Mesendoderm (in vitro differentiated cells): ENCODE measurements at regions not wholly inside any gene's neighbourhood (a gene's known extent, or its start where the extent isn't known, plus 50 kb on each side); places are given as distances from the start of the nearest gene placed in this dataset.
A peak's percentile ranks its signal among the peaks of the same experiment; 100 is the strongest.

ENCODE experiments used
- DNase-seq: peaks from one replicate; pipeline ENCODE4 v3.0.0; 2013
- H2AK5ac ChIP-seq: 2 replicates; pipeline ENCODE4 v1.6.1; 2013; ENCODE audit warnings: low read length, inconsistent platforms
- H2BK120ac ChIP-seq: 2 replicates; pipeline ENCODE4 v1.6.1; 2013; ENCODE audit warnings: low read depth, mild to moderate bottlenecking, low read length, moderate library complexity, mixed read lengths
- H2BK15ac ChIP-seq: replicated peaks from 2 replicates; pipeline ENCODE4 v1.6.1; 2013; ENCODE audit warnings: low read depth, mild to moderate bottlenecking, moderate library complexity
- H2BK5ac ChIP-seq: 2 replicates; pipeline ENCODE4 v1.6.1; 2013; ENCODE audit warnings: low read length, inconsistent platforms
- H3K18ac ChIP-seq: 2 replicates; pipeline ENCODE4 v1.6.1; 2013; ENCODE audit warnings: mild to moderate bottlenecking, low read length, mixed read lengths
- H3K23ac ChIP-seq: one replicate; pipeline ENCODE4 v1.6.1; 2013; ENCODE audit warnings: low read length
- H3K27ac ChIP-seq: 2 replicates; pipeline ENCODE4 v1.5.1; 2013; ENCODE audit warnings: low read depth, mild to moderate bottlenecking, inconsistent platforms, low read length, moderate library complexity
- H3K27me3 ChIP-seq: 2 replicates; pipeline ENCODE4 v1.6.1; 2013; ENCODE audit warnings: low read length, control low read depth, mild to moderate bottlenecking, inconsistent platforms; ENCODE audit not compliant: insufficient read depth, poor library complexity
- H3K36me3 ChIP-seq: 2 replicates; pipeline ENCODE4 v1.6.1; 2013; ENCODE audit warnings: low read length, inconsistent platforms; ENCODE audit not compliant: control insufficient read depth, insufficient read depth
- H3K4ac ChIP-seq: one replicate; pipeline ENCODE4 v1.6.1; 2013; ENCODE audit warnings: low read depth, mild to moderate bottlenecking, low read length, moderate library complexity
- H3K4me1 ChIP-seq: 2 replicates; pipeline ENCODE4 v1.6.1; 2013; ENCODE audit warnings: low read depth, low read length, inconsistent platforms; ENCODE audit not compliant: control insufficient read depth
- H3K4me2 ChIP-seq: 2 replicates; pipeline ENCODE4 v1.6.1; 2013; ENCODE audit warnings: low read length
- H3K4me3 ChIP-seq: 2 replicates; pipeline ENCODE4 v1.5.1; 2013; ENCODE audit warnings: mild to moderate bottlenecking, low read length
- H3K56ac ChIP-seq: one replicate; pipeline ENCODE4 v1.6.1; 2013; ENCODE audit warnings: low read length
- H3K79me1 ChIP-seq: 2 replicates; pipeline ENCODE4 v1.6.1; 2013; ENCODE audit warnings: low read length, inconsistent platforms
- H3K79me2 ChIP-seq: 2 replicates; pipeline ENCODE4 v1.6.1; 2013; ENCODE audit warnings: mild to moderate bottlenecking, low read length; ENCODE audit not compliant: control insufficient read depth, insufficient read depth
- H3K9ac ChIP-seq: 2 replicates; pipeline ENCODE4 v1.6.1; 2013; ENCODE audit warnings: low read length, inconsistent platforms
- H4K5ac ChIP-seq: one replicate; pipeline ENCODE4 v1.6.1; 2013; ENCODE audit warnings: low read length
- H4K8ac ChIP-seq: one replicate; pipeline ENCODE4 v1.6.1; 2013; ENCODE audit warnings: low read depth, mild to moderate bottlenecking, control low read depth, low read length, moderate library complexity
- WGBS: extraction: QIAGEN DNeasy Blood & Tissue Kit; methylation state at CpG from one replicate; pipeline ENCODE4 v1.1.7; 2013; ENCODE audit warnings: low lambda C conversion rate, missing lambda C conversion rate; ENCODE audit not compliant: insufficient coverage; ENCODE audit errors: extremely low coverage; 5-methylcytosine and 5-hydroxymethylcytosine counted together

- H3K79me2 ChIP-seq = no peaks in the 10 kb centered on the region
- H2BK15ac ChIP-seq = no peak overlapping the region
- H3K4ac ChIP-seq = no peak overlapping the region
- H3K4me1 ChIP-seq = no peaks in the 10 kb centered on the region
- no peak overlapping the region for H3K56ac ChIP-seq
- whole genome bisulfite sequencing = no CpG with 5 or more reads among the region's 2 CpGs
- no peak overlapping the region for H3K4me2 ChIP-seq
- no peak overlapping the region for H2AK5ac ChIP-seq
- no peak overlapping the region for H4K5ac ChIP-seq
- H3K36me3 ChIP-seq = no peaks in the 10 kb centered on the region
- no peak overlapping the region for H3K18ac ChIP-seq
- no peak for DNase-seq
- no peak overlapping the region for H2BK5ac ChIP-seq
- no peak overlapping the region for H3K9ac ChIP-seq
- no peak overlapping the region for H3K23ac ChIP-seq
- H3K79me1 ChIP-seq = no peaks in the 10 kb centered on the region
- no peaks in the 10 kb centered on the region for H3K27me3 ChIP-seq
- H3K27ac ChIP-seq = no peak overlapping the region
- no peak overlapping the region for H2BK120ac ChIP-seq
- no peak overlapping the region for H3K4me3 ChIP-seq
- H4K8ac ChIP-seq = no peak overlapping the region
These were observed 334.5 kb upstream of the PCDH7 start for GRCh38 chr4:30385650-30386049.

GRCh38 chr4:30386266-30386895 lies 333.8 kb upstream of the PCDH7 start:
- no peaks in the 10 kb centered on the region for H3K27me3 ChIP-seq
- H3K4me1 ChIP-seq = no peaks in the 10 kb centered on the region
- no peaks in the 10 kb centered on the region for H3K79me2 ChIP-seq
- DNase-seq = no peak
- H3K4ac ChIP-seq = no peak overlapping the region
- WGBS = 100% methylated on average over 1 of the region's 4 CpGs
- H2AK5ac ChIP-seq = no peak overlapping the region
- H2BK120ac ChIP-seq = no peak overlapping the region
- H3K18ac ChIP-seq = no peak overlapping the region
- no peak overlapping the region for H2BK5ac ChIP-seq
- H3K4me2 ChIP-seq = no peak overlapping the region
- H3K36me3 ChIP-seq = no peaks in the 10 kb centered on the region
- H3K9ac ChIP-seq = no peak overlapping the region
- no peak overlapping the region for H3K27ac ChIP-seq
- no peak overlapping the region for H3K56ac ChIP-seq
- H2BK15ac ChIP-seq = no peak overlapping the region
- no peak overlapping the region for H4K8ac ChIP-seq
- H3K23ac ChIP-seq = no peak overlapping the region
- H3K79me1 ChIP-seq = no peaks in the 10 kb centered on the region
- H3K4me3 ChIP-seq = no peak overlapping the region
- no peak overlapping the region for H4K5ac ChIP-seq

- H3K56ac ChIP-seq = no peak overlapping the region
- H4K5ac ChIP-seq = no peak overlapping the region
- no peak overlapping the region for H2BK15ac ChIP-seq
- no peak overlapping the region for H3K4me3 ChIP-seq
- no peak overlapping the region for H3K27ac ChIP-seq
- no peak overlapping the region for H3K18ac ChIP-seq
- no CpG with 5 or more reads among the region's 2 CpGs for WGBS
- H2AK5ac ChIP-seq = no peak overlapping the region
- H3K4me1 ChIP-seq = no peaks in the 10 kb centered on the region
- DNase-seq = no peak
- H3K4me2 ChIP-seq = no peak overlapping the region
- H3K79me2 ChIP-seq = no peaks in the 10 kb centered on the region
- no peak overlapping the region for H2BK5ac ChIP-seq
- no peak overlapping the region for H3K9ac ChIP-seq
- H4K8ac ChIP-seq = no peak overlapping the region
- H3K23ac ChIP-seq = no peak overlapping the region
- no peaks in the 10 kb centered on the region for H3K36me3 ChIP-seq
- H2BK120ac ChIP-seq = no peak overlapping the region
- H3K4ac ChIP-seq = no peak overlapping the region
- H3K79me1 ChIP-seq = no peaks in the 10 kb centered on the region
- H3K27me3 ChIP-seq = no peaks in the 10 kb centered on the region
These were observed 324.3 kb upstream of the PCDH7 start for GRCh38 chr4:30395902-30396301.

- no peak overlapping the region for H3K4me3 ChIP-seq
- H2AK5ac ChIP-seq = no peak overlapping the region
- no peak overlapping the region for H2BK15ac ChIP-seq
- no peaks in the 10 kb centered on the region for H3K4me1 ChIP-seq
- no peak overlapping the region for H2BK120ac ChIP-seq
- no peak overlapping the region for H3K27ac ChIP-seq
- H3K4ac ChIP-seq = no peak overlapping the region
- H3K36me3 ChIP-seq = no peaks in the 10 kb centered on the region
- no peak overlapping the region for H4K8ac ChIP-seq
- no peaks in the 10 kb centered on the region for H3K27me3 ChIP-seq
- no peaks in the 10 kb centered on the region for H3K79me1 ChIP-seq
- no peak overlapping the region for H3K23ac ChIP-seq
- no peak overlapping the region for H3K56ac ChIP-seq
- DNase-seq = peak; percentile 8
- no CpG with 5 or more reads among the region's 2 CpGs for WGBS
- H4K5ac ChIP-seq = no peak overlapping the region
- no peak overlapping the region for H3K18ac ChIP-seq
- H3K9ac ChIP-seq = no peak overlapping the region
- H2BK5ac ChIP-seq = no peak overlapping the region
- no peaks in the 10 kb centered on the region for H3K79me2 ChIP-seq
- no peak overlapping the region for H3K4me2 ChIP-seq
These were observed 323.2 kb upstream of the PCDH7 start for GRCh38 chr4:30396772-30397475.

GRCh38 chr4:30399476-30399875 lies 320.7 kb upstream of the PCDH7 start:
- no CpG with 5 or more reads among the region's 1 CpG for WGBS
- no peak overlapping the region for H3K4me3 ChIP-seq

More at GRCh38 chr4:30399476-30399875, 320.7 kb upstream of the PCDH7 start:
- Histone ChIP-seq H3K56ac (no peak overlapping the region), H3K79me2 (no peaks in the 10 kb centered on the region), H3K36me3 (no peaks in the 10 kb centered on the region), H3K27me3 (no peaks in the 10 kb centered on the region), H2BK15ac (no peak overlapping the region), H3K79me1 (no peaks in the 10 kb centered on the region), H2AK5ac (no peak overlapping the region), H3K4ac (no peak overlapping the region), H3K9ac (no peak overlapping the region), H3K23ac (no peak overlapping the region), H2BK120ac (no peak overlapping the region), H3K4me2 (no peak overlapping the region), H2BK5ac (no peak overlapping the region), H4K5ac (no peak overlapping the region), H3K4me1 (no peaks in the 10 kb centered on the region), H3K18ac (no peak overlapping the region), H4K8ac (no peak overlapping the region), H3K27ac (no peak overlapping the region)
- peak; percentile 10 for DNase-seq
